Coronary artery (tissue), 2 donors: ENCODE measurements at regions not wholly inside any gene's neighbourhood (a gene's known extent, or its start where the extent isn't known, plus 50 kb on each side); places are given as distances from the start of the nearest gene placed in this dataset.

Source experiments
- DNase-seq: peaks from one replicate; pipeline ENCODE4 v3.0.0-alpha.2; 2017; ENCODE audit warnings: low spot score
- H3K27ac ChIP-seq, 2 donors: fragments of 200-600 bp; sonication (generic); one replicate each; pipeline ENCODE4 v1.5.1; 2016 to 2019
- H3K4me3 ChIP-seq: fragments of 200-600 bp; sonication (generic); 2 replicates; pipeline ENCODE4 v1.5.1; 2016; ENCODE audit warnings: mild to moderate bottlenecking, moderate library complexity
- TF ChIP-seq, protein P1 (sequence below): fragments of 200-600 bp; sonication (generic); IDR thresholded peaks from one replicate; pipeline ENCODE4 v1.5.1; 2019; ENCODE audit warnings: antibody characterized with exemption

DNA sequence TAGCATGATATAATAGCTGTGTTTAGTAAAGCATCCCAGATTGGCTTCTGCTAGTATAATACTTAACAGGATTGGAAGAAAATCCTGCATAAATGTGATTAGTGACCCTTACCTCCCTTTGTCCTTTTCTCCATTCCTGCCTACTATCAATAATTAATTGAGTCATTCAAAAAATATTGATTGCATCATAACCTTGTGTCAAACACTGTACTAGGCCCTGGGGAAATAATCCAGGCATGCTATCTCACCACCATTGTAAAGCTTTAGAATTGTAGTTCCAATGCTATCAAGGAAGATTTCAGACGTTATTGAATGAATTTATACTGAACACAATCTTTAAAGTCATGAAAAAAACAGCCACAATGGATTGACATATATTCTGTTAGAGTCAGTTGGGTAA, 378.6 kb upstream of the DDHD1 start:
- TF ChIP-seq, protein P1, sequence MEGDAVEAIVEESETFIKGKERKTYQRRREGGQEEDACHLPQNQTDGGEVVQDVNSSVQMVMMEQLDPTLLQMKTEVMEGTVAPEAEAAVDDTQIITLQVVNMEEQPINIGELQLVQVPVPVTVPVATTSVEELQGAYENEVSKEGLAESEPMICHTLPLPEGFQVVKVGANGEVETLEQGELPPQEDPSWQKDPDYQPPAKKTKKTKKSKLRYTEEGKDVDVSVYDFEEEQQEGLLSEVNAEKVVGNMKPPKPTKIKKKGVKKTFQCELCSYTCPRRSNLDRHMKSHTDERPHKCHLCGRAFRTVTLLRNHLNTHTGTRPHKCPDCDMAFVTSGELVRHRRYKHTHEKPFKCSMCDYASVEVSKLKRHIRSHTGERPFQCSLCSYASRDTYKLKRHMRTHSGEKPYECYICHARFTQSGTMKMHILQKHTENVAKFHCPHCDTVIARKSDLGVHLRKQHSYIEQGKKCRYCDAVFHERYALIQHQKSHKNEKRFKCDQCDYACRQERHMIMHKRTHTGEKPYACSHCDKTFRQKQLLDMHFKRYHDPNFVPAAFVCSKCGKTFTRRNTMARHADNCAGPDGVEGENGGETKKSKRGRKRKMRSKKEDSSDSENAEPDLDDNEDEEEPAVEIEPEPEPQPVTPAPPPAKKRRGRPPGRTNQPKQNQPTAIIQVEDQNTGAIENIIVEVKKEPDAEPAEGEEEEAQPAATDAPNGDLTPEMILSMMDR = no peak

DNA sequence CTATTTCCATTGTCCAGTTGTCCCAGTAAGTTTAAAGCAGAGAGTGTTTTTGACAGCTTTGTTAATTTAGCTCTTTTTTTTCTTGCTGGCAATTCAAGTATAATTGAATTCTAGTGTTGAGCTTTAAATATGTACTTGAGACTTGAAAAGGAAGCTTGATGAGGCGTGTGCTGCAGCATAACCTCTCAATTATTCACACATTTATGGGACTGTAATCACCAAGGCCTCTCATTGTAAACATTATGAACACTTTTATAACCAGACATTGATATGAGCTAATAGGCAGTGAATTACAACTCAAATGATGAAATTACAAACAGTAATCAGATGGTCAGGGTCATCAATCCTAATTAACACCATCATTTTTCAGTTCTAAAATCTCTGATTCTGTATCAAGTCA, 378.0 kb upstream of the DDHD1 start:
- TF ChIP-seq, protein P1 = no peak
- no peak for DNase-seq
- no peak overlapping the region for H3K27ac ChIP-seq
- no peak overlapping the region for H3K4me3 ChIP-seq

More for the DNA sequence above, 378.6 kb upstream of the DDHD1 start:
- no peak for DNase-seq
- no peak overlapping the region for H3K27ac ChIP-seq
- no peak overlapping the region for H3K4me3 ChIP-seq

- DNase-seq = no peak
- no peak overlapping the region for H3K27ac ChIP-seq
- no peak overlapping the region for H3K4me3 ChIP-seq
- TF ChIP-seq, protein P1 = no peak
Observed at GRCh38 chr14:53529519-53529918, 376.4 kb upstream of the DDHD1 start.

DNA sequence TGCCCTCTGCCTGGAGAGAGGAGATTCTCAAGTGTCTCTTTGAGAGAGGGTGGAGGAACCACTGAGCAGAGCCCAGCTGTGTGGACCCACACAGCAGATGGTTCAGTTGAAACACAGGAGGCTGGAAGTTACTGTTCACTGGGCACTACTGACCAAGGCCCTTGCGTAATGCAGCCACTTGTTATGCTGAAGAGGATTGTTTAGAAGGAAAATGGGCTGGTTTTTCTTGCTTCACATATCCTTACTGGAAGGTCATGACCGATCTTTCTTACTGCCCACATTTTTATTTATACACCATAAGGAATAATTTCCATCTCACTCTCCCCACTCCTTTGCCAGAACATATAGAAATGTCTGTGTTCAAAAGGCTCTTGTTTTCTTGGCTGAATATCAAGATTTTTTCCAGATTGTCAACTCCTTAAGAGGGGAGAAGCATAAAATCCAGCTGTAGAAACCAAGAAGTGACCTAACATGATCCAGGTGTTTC, 375.1 kb upstream of the DDHD1 start:
- Histone ChIP-seq H3K27ac (no peak overlapping the region), H3K4me3 (no peak overlapping the region)
- TF ChIP-seq, protein P1 = no peak
- no peak for DNase-seq

GRCh38 chr14:53526200-53526599, 373.1 kb upstream of the DDHD1 start:
- no peak overlapping the region for H3K27ac ChIP-seq
- no peak overlapping the region for H3K4me3 ChIP-seq
- no peak for DNase-seq
- TF ChIP-seq, protein P1 = no peak

- TF ChIP-seq, protein P1 = no peak
- no peak overlapping the region for H3K27ac ChIP-seq
- H3K4me3 ChIP-seq = no peak overlapping the region
- no peak for DNase-seq
Observed at GRCh38 chr14:53525608-53526007, 372.5 kb upstream of the DDHD1 start.

- no peak for DNase-seq
- Histone ChIP-seq H3K4me3 (no peak overlapping the region), H3K27ac (no peak overlapping the region)
- TF ChIP-seq, protein P1 = no peak
Observed at GRCh38 chr14:53524391-53524790, 371.3 kb upstream of the DDHD1 start.
